ENCODE measurements at regions not wholly inside any gene's neighbourhood (a gene's known extent, or its start where the extent isn't known, plus 50 kb on each side); places are given as distances from the start of the nearest gene placed in this dataset.

GRCh38 chr15:39530480-39531342 is 50.2 kb upstream of the THBS1 start:
- no peak for DNase-seq
